Neural cell (in vitro differentiated cells): ENCODE measurements at regions not wholly inside any gene's neighbourhood (a gene's known extent, or its start where the extent isn't known, plus 50 kb on each side); places are given as distances from the start of the nearest gene placed in this dataset.

ENCODE experiments used
- small RNA-seq, 3 experiments: library from RNA; depleted of rRNA; stranded (forward); fragments of <200 nt; gene quantifications; one replicate each; pipeline ENCODE3, GENCODE V24; 2012

Small RNAs in the stretch of these regions (small RNA-seq; reads per million reads assigned to genes)
- gene AL355298.1 = 0 reads per million in 3 experiments
